Trophoblast cell (in vitro differentiated cells and primary cell): ENCODE measurements at regions not wholly inside any gene's neighbourhood (a gene's known extent, or its start where the extent isn't known, plus 50 kb on each side); places are given as distances from the start of the nearest gene placed in this dataset.

Experiments used
- DNase-seq, 2 donors: peaks; one replicate each; pipeline ENCODE4 v3.0.0-alpha.2; 2016
- H2AFZ ChIP-seq: 2 replicates; pipeline ENCODE4 v1.6.1; 2013; ENCODE audit warnings: low read length, moderate library complexity, mild to moderate bottlenecking; ENCODE audit not compliant: insufficient read depth, poor library complexity
- H2AK5ac ChIP-seq: 2 replicates; pipeline ENCODE4 v1.6.1; 2013; ENCODE audit warnings: mild to moderate bottlenecking, low read length
- H2BK120ac ChIP-seq: 2 replicates; pipeline ENCODE4 v1.6.1; 2013; ENCODE audit warnings: low read length, mild to moderate bottlenecking, moderate library complexity; ENCODE audit not compliant: insufficient read depth, poor library complexity
- H2BK12ac ChIP-seq: 2 replicates; pipeline ENCODE4 v1.6.1; 2013; ENCODE audit warnings: mild to moderate bottlenecking, low read length, moderate library complexity
- H2BK5ac ChIP-seq: 2 replicates; pipeline ENCODE4 v1.6.1; 2013; ENCODE audit warnings: low read length, low read depth, moderate library complexity, mild to moderate bottlenecking; ENCODE audit not compliant: poor library complexity
- H3K14ac ChIP-seq: 2 replicates; pipeline ENCODE4 v1.6.1; 2013; ENCODE audit warnings: mild to moderate bottlenecking, low read length
- H3K18ac ChIP-seq: 2 replicates; pipeline ENCODE4 v1.6.1; 2013; ENCODE audit warnings: mild to moderate bottlenecking, low read length
- H3K23ac ChIP-seq: 2 replicates; pipeline ENCODE4 v1.6.1; 2013; ENCODE audit warnings: low read length
- H3K27ac ChIP-seq: 2 replicates; pipeline ENCODE4 v1.5.1; 2013; ENCODE audit warnings: low read depth, mild to moderate bottlenecking, inconsistent platforms, low read length, moderate library complexity
- H3K27me3 ChIP-seq: 2 replicates; pipeline ENCODE4 v1.6.1; 2013; ENCODE audit warnings: inconsistent platforms, mild to moderate bottlenecking, low read length, moderate library complexity; ENCODE audit not compliant: insufficient read depth
- H3K36me3 ChIP-seq, 2 experiments: 1 replicate in 1 of 2; 2 replicates in 1 of 2; pipeline ENCODE4 v1.6.1; 2013; ENCODE audit warnings: low read length in 2 of 2, mild to moderate bottlenecking in 2 of 2, moderate library complexity in 1 of 2; ENCODE audit not compliant: insufficient read depth in 2 of 2, control insufficient read depth in 1 of 2
- H3K4ac ChIP-seq: 2 replicates; pipeline ENCODE4 v1.6.1; 2013; ENCODE audit warnings: low read depth, mild to moderate bottlenecking, low read length, moderate library complexity
- H3K4me1 ChIP-seq, 2 experiments: 1 replicate in 1 of 2; 2 replicates in 1 of 2; pipeline ENCODE4 v1.6.1; 2013; ENCODE audit warnings: low read length in 2 of 2, mild to moderate bottlenecking in 2 of 2, moderate library complexity in 1 of 2; ENCODE audit not compliant: insufficient read depth in 2 of 2, control insufficient read depth in 1 of 2
- H3K4me2 ChIP-seq: 2 replicates; pipeline ENCODE4 v1.6.1; 2013; ENCODE audit warnings: inconsistent platforms, mild to moderate bottlenecking, low read length, moderate library complexity
- H3K4me3 ChIP-seq: 2 replicates; pipeline ENCODE4 v1.5.1; 2013; ENCODE audit warnings: mild to moderate bottlenecking, low read depth, low read length, inconsistent platforms
- H3K79me1 ChIP-seq: one replicate; pipeline ENCODE4 v1.6.1; 2013; ENCODE audit warnings: low read length
- H3K79me2 ChIP-seq: 2 replicates; pipeline ENCODE4 v1.6.1; 2013; ENCODE audit warnings: low read length, mild to moderate bottlenecking; ENCODE audit not compliant: control insufficient read depth, insufficient read depth, poor library complexity
- H3K9ac ChIP-seq: 2 replicates; pipeline ENCODE4 v1.6.1; 2013; ENCODE audit warnings: mild to moderate bottlenecking, low read length
- H3K9me3 ChIP-seq: 2 replicates; pipeline ENCODE4 v1.6.1; 2013; ENCODE audit warnings: low read depth, mild to moderate bottlenecking, control low read depth, inconsistent platforms, low read length; ENCODE audit not compliant: insufficient read depth
- H4K12ac ChIP-seq: 2 replicates; pipeline ENCODE4 v1.6.1; 2013; ENCODE audit warnings: low read depth, mild to moderate bottlenecking, low read length, moderate library complexity
- H4K8ac ChIP-seq: 2 replicates; pipeline ENCODE4 v1.6.1; 2013; ENCODE audit warnings: low read depth, mild to moderate bottlenecking, low read length, moderate library complexity
- H4K91ac ChIP-seq: one replicate; pipeline ENCODE4 v1.6.1; 2013; ENCODE audit warnings: low read depth, mild to moderate bottlenecking, low read length, moderate library complexity
- WGBS: extraction: QIAGEN DNeasy Blood & Tissue Kit; methylation state at CpG from one replicate; pipeline ENCODE4 v1.1.7; 2013; ENCODE audit warnings: missing lambda C conversion rate; ENCODE audit not compliant: insufficient read length, insufficient coverage; ENCODE audit errors: extremely low coverage; 5-methylcytosine and 5-hydroxymethylcytosine counted together

GRCh38 chr10:128375171-128375570 is 248.9 kb upstream of the MKI67 start:
- Histone ChIP-seq H3K27me3 (no peaks in the 10 kb centered on the region), H2BK5ac (no peak overlapping the region), H3K27ac (no peak overlapping the region), H2AFZ (no peak overlapping the region), H3K79me1 (no peaks in the 10 kb centered on the region), H3K18ac (no peak overlapping the region), H3K4me2 (no peak overlapping the region), H3K9me3 (peaks cover 2% of the 10 kb centered on the region), H4K12ac (no peak overlapping the region), H2BK120ac (no peak overlapping the region), H3K14ac (no peak overlapping the region), H4K8ac (no peak overlapping the region), H4K91ac (no peak overlapping the region), H2BK12ac (no peak overlapping the region), H3K79me2 (no peaks in the 10 kb centered on the region), H3K9ac (no peak overlapping the region), H3K4ac (no peak overlapping the region), H3K36me3 (no peaks in the 10 kb centered on the region), H3K23ac (no peak overlapping the region), H2AK5ac (no peak overlapping the region), H3K4me1 (no peaks in the 10 kb centered on the region), H3K4me3 (peak overlapping the region; percentile 15)
- DNase-seq = no peak
- no CpG with 5 or more reads among the region's 7 CpGs for WGBS

DNA sequence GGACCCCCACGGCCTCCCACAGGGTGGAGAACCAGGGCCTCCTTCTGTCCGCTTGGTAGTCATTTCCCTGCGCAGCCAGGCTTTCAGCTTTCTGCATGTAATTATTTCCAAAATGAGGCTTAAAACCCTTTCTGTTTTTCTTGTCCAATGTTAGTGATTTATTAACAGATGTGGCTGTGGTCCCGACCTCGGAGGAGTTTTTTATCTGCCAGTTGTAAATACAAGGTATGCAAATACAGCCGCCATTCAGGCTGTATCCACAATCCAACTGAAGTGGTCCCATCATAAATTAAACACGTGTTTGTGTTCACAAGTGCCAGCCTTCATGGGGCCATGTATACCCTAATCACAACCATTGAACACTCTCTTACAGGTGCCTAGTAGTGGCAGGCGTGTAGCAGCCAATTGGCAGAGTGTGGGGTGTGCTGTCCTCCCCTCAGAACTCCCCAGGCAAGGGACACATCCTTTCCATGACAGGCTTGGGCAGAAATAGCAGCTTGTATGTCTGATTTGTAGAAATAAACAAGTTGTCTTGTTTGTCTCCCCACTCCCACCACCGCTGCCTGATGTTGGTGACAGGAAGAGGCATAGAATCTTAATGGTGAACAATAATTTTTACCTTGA is 251.3 kb upstream of the MKI67 start:
- no peak overlapping the region for H3K23ac ChIP-seq
- no peaks in the 10 kb centered on the region for H3K79me2 ChIP-seq
- H3K36me3 ChIP-seq = no peaks in the 10 kb centered on the region
- H3K27me3 ChIP-seq = no peaks in the 10 kb centered on the region
- H3K18ac ChIP-seq = no peak overlapping the region
- H2BK12ac ChIP-seq = no peak overlapping the region
- no peak overlapping the region for H3K4me3 ChIP-seq
- H4K12ac ChIP-seq = no peak overlapping the region
- H3K27ac ChIP-seq = no peak overlapping the region
- H3K14ac ChIP-seq = no peak overlapping the region
- no CpG with 5 or more reads among the region's 9 CpGs for WGBS
- no peaks in the 10 kb centered on the region for H3K4me1 ChIP-seq
- no peak overlapping the region for H2AK5ac ChIP-seq
- H3K9me3 ChIP-seq = peaks cover 2% of the 10 kb centered on the region
- no peak overlapping the region for H2BK5ac ChIP-seq
- H2BK120ac ChIP-seq = no peak overlapping the region
- H3K79me1 ChIP-seq = no peaks in the 10 kb centered on the region
- H3K9ac ChIP-seq = no peak overlapping the region
- H4K8ac ChIP-seq = no peak overlapping the region
- no peak overlapping the region for H2AFZ ChIP-seq
- DNase-seq = no peak
- H3K4me2 ChIP-seq = no peak overlapping the region
- H3K4ac ChIP-seq = no peak overlapping the region
- no peak overlapping the region for H4K91ac ChIP-seq

DNA sequence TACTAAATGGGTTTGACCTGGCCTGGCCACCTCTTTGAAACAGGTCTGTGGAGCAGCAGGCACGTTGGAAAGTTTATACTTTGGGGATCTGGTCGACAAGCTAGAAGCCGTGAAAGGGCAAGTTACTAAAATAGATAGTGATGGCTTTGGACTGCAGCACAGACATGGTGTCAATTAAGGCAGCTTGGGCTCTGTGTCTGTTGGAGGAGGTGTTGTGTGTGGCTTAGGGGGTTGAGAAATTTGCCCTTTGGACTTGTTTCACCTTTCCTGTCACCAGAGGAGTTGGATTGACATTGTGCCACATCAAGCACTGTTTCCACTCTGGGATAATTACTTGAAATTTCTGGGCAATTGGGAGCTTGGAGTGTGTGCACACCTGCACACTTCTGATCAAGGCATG is 251.8 kb upstream of the MKI67 start:
- Histone ChIP-seq H3K27ac (no peak overlapping the region), H2AFZ (no peak overlapping the region), H2BK120ac (no peak overlapping the region), H3K4ac (no peak overlapping the region), H4K12ac (no peak overlapping the region), H3K4me3 (no peak overlapping the region), H3K4me2 (no peak overlapping the region), H3K4me1 (no peaks in the 10 kb centered on the region), H3K9ac (no peak overlapping the region), H4K91ac (no peak overlapping the region), H3K14ac (no peak overlapping the region), H3K27me3 (no peaks in the 10 kb centered on the region), H2AK5ac (no peak overlapping the region), H3K79me2 (no peaks in the 10 kb centered on the region), H2BK5ac (no peak overlapping the region), H2BK12ac (no peak overlapping the region), H4K8ac (no peak overlapping the region), H3K36me3 (no peaks in the 10 kb centered on the region), H3K79me1 (no peaks in the 10 kb centered on the region), H3K23ac (no peak overlapping the region), H3K18ac (no peak overlapping the region), H3K9me3 (peaks cover 2% of the 10 kb centered on the region)
- no peak for DNase-seq
- WGBS = no CpG with 5 or more reads among the region's 3 CpGs

- H3K27me3 ChIP-seq = no peaks in the 10 kb centered on the region
- H3K4me2 ChIP-seq = no peak overlapping the region
These were observed 254.7 kb upstream of the MKI67 start for GRCh38 chr10:128380946-128381345.

More at GRCh38 chr10:128380946-128381345, 254.7 kb upstream of the MKI67 start:
- no peak overlapping the region for H3K4me3 ChIP-seq
- H2BK12ac ChIP-seq = no peak overlapping the region
- H3K23ac ChIP-seq = no peak overlapping the region
- H3K4ac ChIP-seq = no peak overlapping the region
- no peaks in the 10 kb centered on the region for H3K79me2 ChIP-seq
- H4K12ac ChIP-seq = no peak overlapping the region
- H4K91ac ChIP-seq = no peak overlapping the region
- no peak for DNase-seq
- no peak overlapping the region for H2AK5ac ChIP-seq
- WGBS = no CpG with 5 or more reads among the region's 4 CpGs
- H2AFZ ChIP-seq = no peak overlapping the region
- no peak overlapping the region for H3K27ac ChIP-seq
- no peaks in the 10 kb centered on the region for H3K79me1 ChIP-seq
- no peaks in the 10 kb centered on the region for H3K4me1 ChIP-seq
- no peak overlapping the region for H3K9ac ChIP-seq
- no peaks in the 10 kb centered on the region for H3K9me3 ChIP-seq
- H2BK120ac ChIP-seq = no peak overlapping the region
- no peak overlapping the region for H3K18ac ChIP-seq
- no peak overlapping the region for H3K14ac ChIP-seq
- H3K36me3 ChIP-seq = no peaks in the 10 kb centered on the region
- no peak overlapping the region for H2BK5ac ChIP-seq
- no peak overlapping the region for H4K8ac ChIP-seq
